ENCODE measurements at regions not wholly inside any gene's neighbourhood (a gene's known extent, or its start where the extent isn't known, plus 50 kb on each side); places are given as distances from the start of the nearest gene placed in this dataset.
A peak's percentile ranks its signal among the peaks of the same experiment; 100 is the strongest.

GRCh38 chr11:88405853-88406252 lies 68.3 kb upstream of the CTSC start:
- Histone ChIP-seq H3K9ac (ENCODE audit: insufficient read depth, low read length) (no peak overlapping the region), H3K4me2 (ENCODE audit: extremely low read depth, insufficient read depth, low read length) (no peak overlapping the region), H4K20me1 (ENCODE audit: control insufficient read depth, extremely low read depth, insufficient read depth, low read length) (no peaks in the 10 kb centered on the region), H3K79me2 (ENCODE audit: control insufficient read depth, insufficient read depth, low read length) (no peaks in the 10 kb centered on the region), H2AFZ (ENCODE audit: low read length) (no peak overlapping the region), H3K9me3 (ENCODE audit: control insufficient read depth, insufficient read depth, low read depth, low read length) (no peaks in the 10 kb centered on the region), H3K4me1 (ENCODE audit: control insufficient read depth, extremely low read depth, insufficient read depth, low read length) (peaks cover 11% of the 10 kb centered on the region), H3K36me3 (ENCODE audit: control insufficient read depth, insufficient read depth, low read length) (no peaks in the 10 kb centered on the region), H3K27me3 (ENCODE audit: control insufficient read depth, insufficient read depth, low read length) (no peaks in the 10 kb centered on the region), H3K4me3 (replicated peaks in 1 of 4; ENCODE audit: control extremely low read depth in 1 of 4, insufficient read depth in 1 of 4, low read depth in 3 of 4, low read length in 4 of 4) (no peak overlapping the region), H3K27ac (ENCODE audit: insufficient read depth, low read length) (no peak overlapping the region)
- DNase-seq (ENCODE audit: low read depth in 2 of 2) = no peak
- no peak for TF ChIP-seq EZH2 (IDR thresholded peaks at IDR 0.05; ENCODE audit: low read length, missing control alignments)
- TF ChIP-seq, protein P1, sequence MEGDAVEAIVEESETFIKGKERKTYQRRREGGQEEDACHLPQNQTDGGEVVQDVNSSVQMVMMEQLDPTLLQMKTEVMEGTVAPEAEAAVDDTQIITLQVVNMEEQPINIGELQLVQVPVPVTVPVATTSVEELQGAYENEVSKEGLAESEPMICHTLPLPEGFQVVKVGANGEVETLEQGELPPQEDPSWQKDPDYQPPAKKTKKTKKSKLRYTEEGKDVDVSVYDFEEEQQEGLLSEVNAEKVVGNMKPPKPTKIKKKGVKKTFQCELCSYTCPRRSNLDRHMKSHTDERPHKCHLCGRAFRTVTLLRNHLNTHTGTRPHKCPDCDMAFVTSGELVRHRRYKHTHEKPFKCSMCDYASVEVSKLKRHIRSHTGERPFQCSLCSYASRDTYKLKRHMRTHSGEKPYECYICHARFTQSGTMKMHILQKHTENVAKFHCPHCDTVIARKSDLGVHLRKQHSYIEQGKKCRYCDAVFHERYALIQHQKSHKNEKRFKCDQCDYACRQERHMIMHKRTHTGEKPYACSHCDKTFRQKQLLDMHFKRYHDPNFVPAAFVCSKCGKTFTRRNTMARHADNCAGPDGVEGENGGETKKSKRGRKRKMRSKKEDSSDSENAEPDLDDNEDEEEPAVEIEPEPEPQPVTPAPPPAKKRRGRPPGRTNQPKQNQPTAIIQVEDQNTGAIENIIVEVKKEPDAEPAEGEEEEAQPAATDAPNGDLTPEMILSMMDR (conservative IDR thresholded peaks at IDR 0.05 in 1 of 2, IDR thresholded peaks at IDR 0.05 in 1 of 2; ENCODE audit: low read depth in 1 of 2, low read length in 2 of 2) = no peak

- H3K4me3 ChIP-seq (replicated peaks in 1 of 4; ENCODE audit: control extremely low read depth in 1 of 4, insufficient read depth in 1 of 4, low read depth in 3 of 4, low read length in 4 of 4) = no peak overlapping the region
- no peak overlapping the region for H3K9ac ChIP-seq (ENCODE audit: insufficient read depth, low read length)
- no peaks in the 10 kb centered on the region for H3K9me3 ChIP-seq (ENCODE audit: control insufficient read depth, insufficient read depth, low read depth, low read length)
- DNase-seq (ENCODE audit: low read depth in 2 of 2) = no peak
- peaks cover 11% of the 10 kb centered on the region for H3K4me1 ChIP-seq (ENCODE audit: control insufficient read depth, extremely low read depth, insufficient read depth, low read length)
- H3K27ac ChIP-seq (ENCODE audit: insufficient read depth, low read length) = no peak overlapping the region
- no peaks in the 10 kb centered on the region for H3K79me2 ChIP-seq (ENCODE audit: control insufficient read depth, insufficient read depth, low read length)
- no peak for TF ChIP-seq EZH2 (IDR thresholded peaks at IDR 0.05; ENCODE audit: low read length, missing control alignments)
- TF ChIP-seq, protein P1 (conservative IDR thresholded peaks at IDR 0.05 in 1 of 2, IDR thresholded peaks at IDR 0.05 in 1 of 2; ENCODE audit: low read depth in 1 of 2, low read length in 2 of 2) = no peak
- H3K27me3 ChIP-seq (ENCODE audit: control insufficient read depth, insufficient read depth, low read length) = no peaks in the 10 kb centered on the region
- no peak overlapping the region for H2AFZ ChIP-seq (ENCODE audit: low read length)
- H3K4me2 ChIP-seq (ENCODE audit: extremely low read depth, insufficient read depth, low read length) = no peak overlapping the region
- H3K36me3 ChIP-seq (ENCODE audit: control insufficient read depth, insufficient read depth, low read length) = no peaks in the 10 kb centered on the region
- H4K20me1 ChIP-seq (ENCODE audit: control insufficient read depth, extremely low read depth, insufficient read depth, low read length) = no peaks in the 10 kb centered on the region
Observed at GRCh38 chr11:88404932-88405710, 67.6 kb upstream of the CTSC start.

DNA sequence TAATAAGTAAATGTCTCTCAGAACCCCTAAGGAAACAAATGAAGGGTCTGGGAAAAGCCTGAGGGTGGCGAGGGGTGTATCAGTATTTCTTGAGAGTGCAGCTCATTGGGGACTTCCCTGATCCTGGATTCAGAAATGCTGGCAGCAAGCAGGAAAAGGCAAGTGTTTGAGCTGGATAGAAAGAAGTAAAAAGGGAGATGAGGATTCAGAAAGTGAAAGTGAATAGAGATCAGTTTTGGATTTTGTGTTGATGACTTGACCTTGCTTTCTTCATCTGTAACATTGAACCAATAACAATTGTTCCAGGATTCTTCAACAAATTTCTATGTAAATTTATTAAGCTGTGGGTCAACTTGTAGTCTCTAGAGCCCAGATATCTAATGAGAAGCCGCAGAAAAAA lies 66.9 kb upstream of the CTSC start:
- Histone ChIP-seq H3K36me3 (ENCODE audit: control insufficient read depth, insufficient read depth, low read length) (no peaks in the 10 kb centered on the region), H3K27me3 (ENCODE audit: control insufficient read depth, insufficient read depth, low read length) (no peaks in the 10 kb centered on the region), H3K4me2 (ENCODE audit: extremely low read depth, insufficient read depth, low read length) (peak overlapping the region; percentile 11), H3K79me2 (ENCODE audit: control insufficient read depth, insufficient read depth, low read length) (no peaks in the 10 kb centered on the region), H3K9me3 (ENCODE audit: control insufficient read depth, insufficient read depth, low read depth, low read length) (no peaks in the 10 kb centered on the region), H3K4me1 (ENCODE audit: control insufficient read depth, extremely low read depth, insufficient read depth, low read length) (peaks cover 11% of the 10 kb centered on the region), H3K9ac (ENCODE audit: insufficient read depth, low read length) (no peak overlapping the region), H3K4me3 (replicated peaks in 1 of 4; ENCODE audit: control extremely low read depth in 1 of 4, insufficient read depth in 1 of 4, low read depth in 3 of 4, low read length in 4 of 4) (no peak overlapping the region), H4K20me1 (ENCODE audit: control insufficient read depth, extremely low read depth, insufficient read depth, low read length) (no peaks in the 10 kb centered on the region), H2AFZ (ENCODE audit: low read length) (no peak overlapping the region), H3K27ac (ENCODE audit: insufficient read depth, low read length) (no peak overlapping the region)
- TF ChIP-seq, protein P1 (conservative IDR thresholded peaks at IDR 0.05 in 1 of 2, IDR thresholded peaks at IDR 0.05 in 1 of 2; ENCODE audit: low read depth in 1 of 2, low read length in 2 of 2) = no peak
- TF ChIP-seq EZH2 (IDR thresholded peaks at IDR 0.05; ENCODE audit: low read length, missing control alignments) = no peak
- no peak for DNase-seq (ENCODE audit: low read depth in 2 of 2)

Measured in fibroblast of lung (primary cell).